GM18499 (cell line): ENCODE measurements at regions not wholly inside any gene's neighbourhood (a gene's known extent, or its start where the extent isn't known, plus 50 kb on each side); places are given as distances from the start of the nearest gene placed in this dataset.

Experiments
- ATAC-seq: cut with Tn5 transposase; IDR thresholded peaks from one replicate; pipeline ENCODE4 v1.9.1; 2021; ENCODE audit warnings: moderate number of reproducible peaks; ENCODE audit not compliant: insufficient read depth, unreplicated experiment

DNA sequence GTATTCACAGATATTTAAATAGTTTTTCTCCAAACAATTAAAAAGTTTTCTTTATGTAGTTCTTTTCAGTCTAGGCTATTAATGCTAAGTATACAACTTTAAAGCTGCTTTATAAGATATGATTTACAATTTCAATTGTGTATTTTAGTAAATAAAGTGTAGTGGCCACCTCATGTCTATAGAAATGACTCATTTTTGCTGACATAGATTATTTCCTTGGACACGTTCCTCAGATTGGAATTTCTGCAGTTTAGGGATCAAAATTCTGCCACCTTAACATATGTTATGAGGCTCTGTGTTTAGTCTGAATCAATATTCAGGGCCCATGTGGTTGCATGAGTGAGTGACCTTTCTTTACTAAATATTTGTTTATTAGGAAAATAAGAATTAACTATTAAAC, 750.2 kb downstream of the IRX1 start:
- no peak for ATAC-seq

DNA sequence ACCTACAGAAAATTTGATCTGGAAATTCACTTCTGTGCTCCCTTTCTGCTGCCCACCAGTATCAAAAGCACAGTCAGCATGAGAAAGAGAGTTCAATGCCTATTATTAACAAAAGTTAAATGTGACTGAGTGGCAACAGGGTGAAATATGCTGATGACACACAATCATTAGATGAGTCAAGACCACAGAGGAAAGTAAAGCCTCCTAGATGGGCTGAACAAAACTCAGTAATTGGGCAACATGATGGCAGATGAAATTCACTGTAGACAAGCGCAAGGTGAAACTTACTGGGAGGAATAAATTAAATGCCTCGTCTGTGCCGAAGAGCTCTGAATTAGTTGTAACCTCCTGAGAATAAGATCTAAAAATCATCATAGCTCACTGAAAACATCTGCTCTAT, 752.8 kb downstream of the IRX1 start:
- ATAC-seq: no peak

DNA sequence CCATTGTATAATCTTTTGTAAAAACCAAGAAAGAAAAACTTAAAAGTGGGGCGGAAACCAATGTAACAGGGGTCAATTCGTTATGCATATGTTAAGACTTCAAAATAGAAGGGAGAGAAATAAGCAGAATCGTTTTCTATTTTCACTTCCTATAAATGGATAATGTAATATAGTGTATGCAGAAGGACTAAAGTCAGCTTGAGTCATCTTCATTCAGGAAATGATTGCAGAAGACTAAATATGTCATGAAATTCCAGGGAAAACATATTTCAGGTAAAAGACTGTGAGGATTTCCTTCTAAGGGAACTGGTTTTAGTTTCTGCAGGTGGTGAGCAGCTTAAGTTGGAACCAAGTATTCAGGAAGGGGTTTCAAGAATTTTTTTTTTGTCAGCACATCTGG, 753.3 kb downstream of the IRX1 start:
- ATAC-seq: no peak

DNA sequence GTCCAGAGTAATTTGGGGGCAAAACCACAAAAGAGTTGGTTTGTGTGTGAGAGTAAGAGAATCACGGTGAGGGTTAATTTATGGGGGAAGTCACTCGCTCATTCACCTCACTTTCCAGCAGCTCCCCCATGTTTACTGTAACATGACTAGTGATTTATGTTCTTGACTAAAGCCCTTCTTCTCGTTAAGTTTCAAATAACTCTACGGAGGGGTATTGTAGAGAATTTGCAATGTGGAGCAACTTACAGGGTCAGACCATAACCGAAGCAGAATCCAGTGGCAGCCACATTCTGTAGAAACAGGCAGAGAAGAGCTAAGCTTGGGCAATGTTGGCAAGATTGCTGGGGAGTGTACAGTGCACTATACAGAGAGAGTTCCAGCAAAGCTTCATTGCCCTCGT, 760.6 kb downstream of the IRX1 start:
- no peak for ATAC-seq

DNA sequence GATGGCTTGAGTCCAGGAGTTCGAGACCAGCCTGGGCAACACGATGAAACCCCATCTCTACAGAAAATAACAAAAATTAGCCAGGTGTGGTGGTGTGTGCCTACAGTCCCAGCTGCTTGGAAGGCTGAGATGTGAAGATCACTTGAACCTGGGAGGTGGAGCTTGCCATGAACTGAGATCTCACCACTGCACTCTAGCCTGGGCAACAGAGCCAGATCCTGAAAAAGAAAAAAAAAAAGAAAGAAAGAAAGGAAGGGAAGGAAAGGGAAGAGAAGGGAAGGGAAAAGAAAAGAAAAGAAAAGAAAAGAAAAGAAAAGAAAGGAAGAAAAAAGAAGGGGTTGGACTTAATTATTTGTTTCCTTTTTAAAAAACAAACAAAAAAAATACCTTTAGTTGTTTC, 764.2 kb downstream of the IRX1 start:
- ATAC-seq: no peak

DNA sequence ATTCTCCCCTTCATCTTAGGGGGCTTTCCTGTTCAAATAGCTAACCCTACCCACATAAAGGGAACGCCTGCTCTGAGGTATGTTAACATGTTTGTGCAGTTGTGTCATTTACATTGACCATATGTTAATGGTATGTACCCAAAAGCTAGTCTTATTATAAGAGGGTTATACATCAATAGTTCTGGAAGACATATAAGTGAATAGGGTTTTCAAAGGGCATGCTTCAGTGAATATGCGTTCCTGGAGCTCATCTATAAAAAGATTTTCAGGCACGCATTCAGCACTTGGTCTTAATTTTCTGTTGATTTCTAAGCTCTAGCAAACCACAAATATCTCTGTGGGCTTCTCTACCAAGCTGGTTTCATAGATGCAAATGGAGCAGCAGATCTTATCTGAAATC, 766.1 kb downstream of the IRX1 start:
- ATAC-seq: no peak

DNA sequence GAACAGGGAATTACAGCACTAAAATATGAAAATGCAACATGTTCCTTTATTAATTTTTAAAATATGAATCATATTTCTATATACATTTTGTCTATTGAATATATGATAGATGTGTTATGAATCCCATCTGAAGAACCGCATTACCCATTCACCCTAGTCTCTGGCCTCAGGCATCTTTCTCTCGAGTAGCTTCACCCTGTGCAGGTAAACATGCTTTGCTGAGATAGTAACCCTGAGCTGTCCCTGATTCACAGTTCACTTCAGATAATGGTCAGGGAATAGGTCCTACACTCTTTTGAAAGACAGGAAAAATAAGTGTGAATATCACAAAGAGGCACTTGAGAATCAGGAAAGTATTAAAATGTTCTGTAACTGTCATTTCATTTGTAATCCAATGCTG, 766.8 kb downstream of the IRX1 start:
- no peak for ATAC-seq

DNA sequence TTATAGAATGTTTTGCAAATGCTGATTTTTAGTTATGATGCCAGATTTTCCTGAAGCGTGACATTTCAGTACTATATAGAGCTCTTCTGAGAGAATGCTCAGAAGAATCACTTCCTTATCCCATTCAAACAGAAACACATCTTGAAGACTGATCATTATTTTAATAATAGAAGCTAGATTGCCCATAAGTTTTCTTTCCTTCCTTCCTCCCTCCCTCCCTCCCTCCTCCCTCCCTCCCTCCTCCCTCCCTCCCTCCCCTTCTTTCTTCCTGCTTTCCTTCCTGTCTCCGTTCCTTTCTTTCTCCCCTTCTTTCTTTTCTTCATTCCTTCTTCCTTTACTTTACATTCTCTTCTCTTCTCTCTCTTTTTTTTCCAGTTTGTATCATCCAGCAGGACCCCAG, 767.4 kb downstream of the IRX1 start:
- ATAC-seq: no peak

DNA sequence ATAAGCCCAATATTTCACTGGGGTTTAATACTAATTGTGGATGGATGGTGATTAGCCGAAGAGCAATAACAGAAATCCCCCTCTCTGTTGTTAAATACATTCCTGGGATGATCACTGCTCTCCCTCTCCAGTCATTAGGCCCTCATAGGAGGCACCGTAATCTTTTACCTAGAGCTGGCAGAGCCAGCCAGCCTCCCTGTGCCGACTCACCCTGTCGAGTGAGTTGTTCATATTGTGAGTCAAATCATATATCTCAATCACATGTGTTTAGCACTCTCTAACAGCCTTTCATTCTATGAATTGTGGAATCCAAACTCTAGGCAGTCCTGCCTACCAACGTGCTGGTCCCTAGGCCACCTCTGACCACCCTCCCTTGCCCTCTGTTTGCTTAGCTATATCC, 771.0 kb downstream of the IRX1 start:
- ATAC-seq: no peak

DNA sequence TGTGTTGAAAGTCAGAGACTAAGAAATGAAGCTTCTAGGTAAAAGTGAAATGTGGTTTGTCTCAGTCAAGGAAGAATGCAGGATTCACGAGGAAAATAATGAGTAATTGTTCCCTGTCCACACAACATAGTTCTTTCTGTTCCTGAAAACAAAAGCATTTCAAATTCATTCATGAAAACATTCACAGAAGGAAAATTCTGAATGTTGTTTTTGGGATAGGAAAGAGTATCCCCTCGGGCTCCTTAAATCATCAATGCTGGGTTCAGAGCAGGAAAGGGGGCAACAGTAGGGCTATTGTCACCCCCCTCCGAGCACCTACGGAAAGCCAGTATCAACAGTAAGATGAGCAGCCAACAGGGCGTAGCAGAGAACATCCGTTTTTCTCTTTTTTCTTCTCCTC, 769.9 kb upstream of the ADAMTS16 start:
- ATAC-seq: no peak

DNA sequence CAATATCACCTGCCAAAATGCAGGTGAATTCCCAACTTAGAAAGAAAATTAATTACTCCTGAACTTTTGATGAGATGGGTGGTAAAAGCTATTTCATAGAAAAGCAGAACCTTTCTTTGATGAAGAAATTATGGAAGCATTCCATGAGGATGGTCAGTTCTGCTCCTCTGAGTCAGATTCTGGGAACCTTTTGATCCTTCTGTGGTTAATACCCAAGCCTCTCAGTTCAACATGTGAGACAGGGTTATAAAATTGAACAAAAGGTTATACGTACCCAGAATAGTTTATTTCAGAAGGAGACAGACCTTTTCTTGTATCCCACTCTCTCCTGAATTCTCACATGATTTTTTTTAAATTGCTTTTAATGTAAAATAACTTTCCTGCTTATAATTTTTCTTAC, 767.6 kb upstream of the ADAMTS16 start:
- ATAC-seq: no peak

DNA sequence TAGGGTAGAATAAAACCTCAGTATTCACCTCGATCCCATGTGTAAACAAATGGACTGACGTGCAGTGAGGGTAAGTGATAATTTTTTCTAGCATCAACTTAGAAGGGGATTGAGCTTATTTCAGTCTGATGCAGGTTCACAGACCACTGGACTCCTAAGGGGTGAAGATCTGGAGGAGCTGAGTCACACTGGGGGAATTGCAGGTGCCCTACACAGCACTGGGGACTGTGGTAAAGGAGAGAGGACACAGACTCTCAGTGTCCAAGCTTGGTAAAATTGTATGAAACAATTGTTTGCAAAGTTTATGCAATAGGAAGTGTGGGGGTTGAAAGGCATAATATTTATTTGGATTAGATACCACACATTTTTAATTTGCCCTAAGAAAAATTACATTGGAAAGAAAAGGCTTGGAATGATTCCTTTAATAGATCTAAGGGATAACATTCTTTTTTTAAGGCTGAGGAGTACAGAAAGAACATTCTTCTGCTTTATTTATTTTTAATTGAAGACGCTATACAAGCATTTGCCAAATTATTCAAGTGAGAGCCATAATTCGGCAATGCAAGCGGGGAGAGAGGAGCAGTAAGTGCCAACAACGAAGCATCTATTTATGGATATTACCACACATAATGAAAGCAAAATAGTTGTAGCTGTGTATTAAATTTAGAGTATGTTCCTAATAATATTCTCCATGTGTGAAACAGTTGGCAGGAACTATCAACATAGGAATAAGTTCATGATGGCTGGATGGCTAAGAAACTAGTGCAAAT, 766.9 kb upstream of the ADAMTS16 start:
- ATAC-seq: no peak

DNA sequence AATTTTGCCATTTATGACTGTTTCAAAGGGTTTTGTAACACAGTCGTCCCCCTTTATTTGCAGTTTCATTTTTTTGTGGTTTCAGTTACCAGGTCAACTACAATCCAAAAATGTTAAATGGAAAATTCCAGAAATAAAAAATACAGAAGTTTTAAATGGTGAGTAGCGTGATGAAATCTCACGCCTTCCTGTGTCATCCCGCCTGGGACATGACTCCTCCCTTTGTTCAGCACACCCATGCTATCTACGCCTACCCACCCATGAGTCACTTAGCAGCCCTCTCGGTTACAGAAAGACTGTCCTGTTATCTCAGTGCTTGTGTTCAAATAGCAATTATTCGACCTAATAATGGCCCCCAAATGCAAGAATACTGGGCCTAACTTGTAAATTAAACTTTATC, 765.3 kb upstream of the ADAMTS16 start:
- no peak for ATAC-seq

DNA sequence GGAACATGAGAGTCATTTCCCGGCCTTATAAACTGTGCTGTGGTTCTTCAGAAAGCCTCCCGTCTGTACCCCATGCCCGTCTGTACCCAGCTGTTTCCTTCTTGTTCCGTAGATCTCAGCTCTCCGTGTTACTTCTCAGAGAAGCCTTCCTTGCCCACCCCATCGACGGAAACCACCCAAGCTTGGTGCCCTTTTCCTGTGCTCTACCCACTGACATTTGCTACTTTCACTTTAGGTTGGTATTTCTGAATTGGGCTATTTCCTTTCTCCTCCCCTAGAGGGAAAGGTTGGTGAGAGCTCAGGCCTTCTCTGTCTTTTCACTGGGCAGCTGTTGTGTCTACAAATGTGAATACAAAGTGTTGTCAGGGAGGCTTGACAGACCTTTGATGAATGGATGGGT, 764.5 kb upstream of the ADAMTS16 start:
- ATAC-seq: no peak

DNA sequence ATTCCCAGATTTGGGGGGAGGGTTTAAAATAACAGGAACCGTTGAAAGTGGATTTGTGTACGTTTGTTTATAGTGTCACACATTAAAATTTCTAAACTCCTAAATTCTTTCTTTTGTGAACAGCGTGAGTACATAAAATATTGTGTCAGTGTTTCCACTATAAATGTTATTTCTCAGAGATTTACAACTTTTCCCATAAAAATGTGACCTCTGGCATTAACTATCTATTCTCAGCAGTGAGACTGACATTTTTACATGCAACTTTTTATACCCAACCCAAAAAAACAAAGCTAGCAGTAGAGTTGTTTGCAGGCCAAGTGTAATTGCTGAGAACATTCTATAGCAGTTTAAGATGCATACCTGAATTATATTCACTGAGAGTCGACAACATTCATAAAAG, 757.0 kb upstream of the ADAMTS16 start:
- no peak for ATAC-seq

DNA sequence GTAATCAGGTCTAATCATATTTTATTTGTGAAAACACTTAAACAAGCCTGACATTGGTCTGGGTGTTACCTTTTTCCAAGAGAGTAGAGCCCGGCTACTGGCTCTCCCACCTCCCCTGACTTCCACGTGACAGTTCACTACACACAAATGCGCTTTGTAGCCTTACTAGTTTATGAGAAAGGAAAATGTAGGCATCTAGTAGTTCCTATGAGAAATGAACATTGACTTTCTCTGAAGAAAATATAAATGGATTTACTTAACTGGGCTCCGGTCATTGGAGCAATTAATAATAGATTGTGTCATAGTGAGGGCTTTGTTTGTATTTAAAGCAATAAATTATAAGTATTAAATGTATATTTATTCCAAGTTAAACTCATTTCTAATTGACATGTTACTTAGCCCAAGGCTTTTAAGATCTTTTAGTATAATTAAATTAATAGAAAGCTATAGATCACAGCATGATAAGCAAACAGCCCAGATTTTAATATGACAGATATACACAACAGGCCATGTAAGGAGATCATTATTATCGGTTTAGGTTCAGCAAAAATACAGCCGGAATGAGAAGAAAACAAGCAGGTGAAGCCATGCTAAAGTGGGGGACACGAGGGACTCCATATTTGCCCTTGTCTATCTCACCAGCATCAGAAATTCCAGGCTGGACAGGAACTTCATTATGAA, 756.5 kb upstream of the ADAMTS16 start:
- ATAC-seq: no peak

DNA sequence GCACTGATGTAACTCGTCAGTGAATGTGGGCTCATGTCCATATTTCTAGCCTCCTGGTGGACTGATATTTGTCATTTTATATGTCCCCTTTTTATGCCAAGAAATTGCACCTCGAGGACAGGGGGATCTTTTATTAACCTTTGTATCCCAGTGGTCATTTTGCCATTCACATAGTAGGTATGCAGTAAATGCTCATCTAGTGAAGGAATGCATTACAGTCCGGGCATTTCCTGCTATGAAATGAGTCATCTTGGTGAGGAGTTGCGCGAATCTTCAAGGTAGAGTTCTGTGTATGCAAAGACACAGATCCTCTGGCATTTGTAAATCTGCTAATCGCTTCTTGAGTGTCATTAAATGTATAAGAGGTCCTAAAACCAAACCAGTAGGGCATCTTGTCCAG, 755.5 kb upstream of the ADAMTS16 start:
- ATAC-seq: no peak

DNA sequence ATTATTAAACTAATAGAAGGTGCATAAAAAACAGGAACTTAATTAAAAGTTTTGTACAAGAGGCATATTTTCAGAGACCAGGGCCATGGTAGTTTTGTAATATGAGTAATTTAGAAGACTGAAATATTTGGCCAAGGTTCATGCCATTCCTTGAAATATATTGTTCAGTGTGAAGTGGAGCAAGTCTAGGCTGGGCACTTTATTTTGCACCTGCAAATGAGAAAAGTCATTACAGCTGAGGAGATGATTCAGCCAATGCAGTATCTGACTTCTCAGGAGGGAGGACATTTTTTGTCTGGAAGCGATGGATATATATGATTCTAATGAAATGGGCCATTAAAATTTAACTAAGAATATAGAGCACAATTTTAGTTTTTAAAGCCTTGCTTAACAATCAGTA, 754.0 kb upstream of the ADAMTS16 start:
- no peak for ATAC-seq

DNA sequence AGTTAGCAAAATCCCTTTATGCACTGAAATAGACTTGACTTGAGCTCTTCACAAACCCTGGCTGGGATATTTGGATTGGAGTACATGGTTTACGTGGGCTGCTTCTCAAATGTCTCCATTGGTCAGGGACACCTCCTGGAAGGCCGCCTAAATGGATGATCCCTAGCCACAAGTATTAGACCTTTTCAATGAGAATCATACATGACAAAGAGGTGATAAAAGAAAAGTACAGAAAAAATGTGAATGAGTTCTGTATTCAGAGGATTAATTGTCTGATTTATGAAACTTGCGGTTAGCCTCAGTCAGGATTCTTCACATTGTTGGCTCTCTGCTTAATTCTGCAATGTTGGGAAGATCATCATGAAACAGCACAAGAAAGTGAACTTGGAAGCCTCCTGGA, 752.8 kb upstream of the ADAMTS16 start:
- ATAC-seq: no peak

DNA sequence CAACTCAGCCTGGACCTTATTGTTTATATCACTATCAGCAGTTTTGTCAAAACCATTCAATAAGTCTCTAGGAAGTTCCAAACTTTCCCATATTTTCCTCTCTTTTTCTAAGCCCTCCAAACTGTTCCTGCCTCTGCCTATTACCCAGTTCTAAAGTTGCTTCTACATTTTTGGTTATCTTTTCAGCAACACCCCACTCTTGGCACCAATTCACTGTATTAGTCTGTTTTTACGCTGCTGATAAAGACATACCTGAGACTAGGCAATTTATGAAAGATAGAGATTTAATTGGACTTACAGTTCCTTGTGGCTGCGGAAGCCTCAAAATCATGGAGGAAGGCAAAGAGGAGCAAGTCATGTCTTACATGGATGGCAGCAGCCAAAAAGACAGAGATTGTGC, 744.4 kb upstream of the ADAMTS16 start:
- no peak for ATAC-seq

DNA sequence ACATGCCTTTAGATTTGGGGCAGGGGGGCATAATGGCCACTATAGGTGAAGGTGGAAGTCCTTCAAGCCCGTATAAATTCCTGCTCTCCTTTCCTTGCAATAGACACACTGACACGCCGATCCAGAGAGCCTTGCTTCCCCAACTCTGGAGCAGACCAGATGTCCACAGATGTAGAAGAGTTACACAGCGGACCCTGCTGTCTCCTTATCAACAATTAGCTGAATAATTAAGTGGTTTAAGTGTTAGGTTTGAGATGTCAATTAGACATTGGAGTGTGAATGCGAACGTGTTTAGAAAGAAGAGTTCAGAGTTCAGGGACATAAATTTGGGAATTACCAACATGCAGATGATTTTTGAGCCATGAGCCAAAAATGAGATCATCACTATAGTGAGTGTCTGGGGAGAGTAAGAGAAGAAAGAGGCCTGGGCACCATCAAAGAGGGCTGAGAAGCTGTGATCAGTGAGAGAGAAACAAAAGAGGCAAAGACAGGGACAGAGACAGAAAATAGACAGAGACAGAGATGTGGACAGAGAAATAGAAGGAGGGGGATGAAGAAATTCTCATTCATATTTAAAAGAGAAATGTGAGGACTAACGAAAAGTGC, 734.4 kb upstream of the ADAMTS16 start:
- no peak for ATAC-seq

DNA sequence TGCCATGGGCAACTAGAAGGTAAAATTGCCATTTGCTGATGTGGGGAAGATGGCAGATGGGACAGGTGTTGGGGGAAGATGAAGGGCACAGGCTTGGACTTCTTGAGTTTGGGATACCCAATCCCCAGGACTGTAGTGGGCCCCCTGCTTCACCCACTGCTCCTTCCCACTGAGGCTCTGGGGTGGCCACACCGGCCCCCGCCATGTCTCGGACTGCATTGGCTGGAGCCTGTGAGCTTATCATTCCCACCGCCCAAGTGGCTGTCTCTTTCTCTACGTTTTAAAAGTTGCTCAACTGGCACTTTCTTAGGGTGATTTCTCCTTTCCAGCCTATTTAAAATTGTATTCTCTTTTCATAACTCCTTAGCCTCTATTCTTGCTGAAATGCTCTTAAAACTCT, 730.0 kb upstream of the ADAMTS16 start:
- ATAC-seq: no peak
